ENCODE measurements at regions not wholly inside any gene's neighbourhood (a gene's known extent, or its start where the extent isn't known, plus 50 kb on each side); places are given as distances from the start of the nearest gene placed in this dataset.

- TF ChIP-seq POLR2A (IDR thresholded peaks at IDR 0.05) (no peak), CTCF (IDR thresholded peaks at IDR 0.05) (no peak)
Measured at GRCh38 chr2:120947982-120948661, 212.5 kb downstream of the GLI2 start.
